Astrocyte of the spinal cord (primary cell): ENCODE measurements at regions not wholly inside any gene's neighbourhood (a gene's known extent, or its start where the extent isn't known, plus 50 kb on each side); places are given as distances from the start of the nearest gene placed in this dataset.

ENCODE experiments used
- DNase-seq: peaks from one replicate; pipeline ENCODE4 v3.0.0; 2011; ENCODE audit warnings: low read depth, low spot score
- H3K4me3 ChIP-seq: 2 replicates; pipeline ENCODE4 v1.5.1; 2011; ENCODE audit warnings: low read depth, mild to moderate bottlenecking, low read length, moderate library complexity
- CTCF ChIP-seq: IDR thresholded peaks from 2 replicates; pipeline ENCODE4 v1.5.1; 2012; ENCODE audit warnings: low read depth, mild to moderate bottlenecking, low read length, inconsistent platforms
- in situ Hi-C: cut with HindIII; loops from 2 replicates; pipeline ENCODE4 v1.10.0; 2017; ENCODE audit warnings: low sequenced_read_pairs

GRCh38 chr15:101120473-101120872 is 131.4 kb downstream of the CHSY1 start:
- no peak overlapping the region for H3K4me3 ChIP-seq
- DNase-seq = no peak
- in situ Hi-C loops = loop anchor here (10.0 kb wide), 1 partner anchor 134 kb away; the partner anchor contains the start of gene CHSY1
- TF ChIP-seq CTCF = no peak
